Activated T-cell treated with anti-CD3 and anti-CD28 coated beads for 48 hours (primary cell): ENCODE measurements at regions not wholly inside any gene's neighbourhood (a gene's known extent, or its start where the extent isn't known, plus 50 kb on each side); places are given as distances from the start of the nearest gene placed in this dataset.

Source experiments
- DNase-seq: peaks from one replicate; pipeline ENCODE4 v3.0.0-alpha.2; 2020; ENCODE audit warnings: low read depth

DNA sequence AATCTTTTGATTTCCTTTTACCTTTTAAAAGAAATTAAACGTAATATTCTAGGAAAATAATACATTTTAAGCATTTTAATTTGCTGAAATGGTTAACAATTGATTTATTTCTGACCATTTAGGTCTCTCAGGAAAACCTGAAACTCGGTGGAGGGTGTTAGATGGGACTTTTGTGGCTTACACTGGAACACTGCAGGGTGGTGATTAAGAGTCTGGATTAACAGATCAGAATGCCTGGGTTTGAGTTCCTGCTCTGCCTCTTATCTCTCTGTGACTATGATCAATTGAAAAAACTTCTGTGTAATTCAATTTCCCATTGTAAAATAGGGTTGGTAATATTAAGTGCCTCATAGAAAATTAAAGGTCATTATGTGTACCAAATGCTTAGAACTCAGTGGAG, 168.7 kb downstream of the UBE2E3 start:
- DNase-seq: no peak

DNA sequence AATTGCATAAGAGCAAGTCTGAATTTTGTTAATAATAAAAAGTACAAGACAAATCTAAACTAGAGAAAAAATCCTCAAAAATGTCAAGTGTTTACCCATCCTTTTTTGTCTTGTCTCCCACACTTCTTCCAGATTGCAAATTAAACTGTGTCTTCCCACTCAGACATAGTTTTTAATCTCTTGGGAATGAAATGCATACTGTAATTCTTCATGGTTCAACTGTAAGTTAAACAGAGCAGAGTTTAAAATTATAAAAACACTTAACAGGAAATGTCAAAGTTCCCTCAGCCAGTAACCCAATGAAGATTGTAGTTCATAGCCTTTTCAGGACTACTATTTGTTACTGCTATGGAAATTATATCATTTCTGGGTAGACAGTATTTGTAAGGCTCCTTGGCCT, 171.8 kb downstream of the UBE2E3 start:
- no peak for DNase-seq

DNA sequence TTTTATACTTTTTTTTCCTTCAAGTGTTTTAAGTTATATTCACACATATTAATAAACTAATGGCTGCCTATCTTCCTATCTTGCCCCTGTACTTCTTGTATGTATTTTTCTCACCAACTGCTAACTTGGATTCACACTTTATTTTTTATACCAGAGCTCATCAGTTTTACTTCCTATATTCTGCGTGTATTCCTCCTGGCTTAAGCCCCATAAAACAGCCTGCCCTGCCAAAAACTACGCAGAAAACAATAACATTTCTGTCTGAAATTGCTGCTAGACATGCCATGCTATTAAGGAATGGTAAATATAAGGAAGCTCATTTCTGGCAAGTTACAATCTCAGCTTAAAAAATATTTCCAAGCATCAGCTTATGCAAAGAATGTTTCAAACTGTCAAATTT, 172.3 kb downstream of the UBE2E3 start:
- DNase-seq: no peak

DNA sequence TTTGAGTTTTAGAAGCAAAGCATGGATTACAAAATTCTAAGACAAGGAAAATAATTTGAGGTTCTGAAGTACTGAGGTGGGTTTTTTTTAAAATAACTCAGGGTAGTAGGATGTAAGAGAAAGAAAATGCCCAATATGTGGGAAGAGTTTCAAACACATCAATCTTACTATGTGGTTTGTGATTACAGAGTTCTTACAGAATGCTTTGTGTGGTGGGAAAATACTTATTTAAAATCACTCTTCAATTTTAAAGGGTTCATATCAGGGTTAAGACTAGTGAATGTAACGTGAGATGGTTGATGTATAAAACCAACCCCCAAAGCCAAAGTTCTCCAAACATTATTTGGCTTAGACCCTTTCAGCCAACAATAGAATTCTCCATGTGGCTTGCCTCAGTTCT, 173.5 kb downstream of the UBE2E3 start:
- DNase-seq: no peak

DNA sequence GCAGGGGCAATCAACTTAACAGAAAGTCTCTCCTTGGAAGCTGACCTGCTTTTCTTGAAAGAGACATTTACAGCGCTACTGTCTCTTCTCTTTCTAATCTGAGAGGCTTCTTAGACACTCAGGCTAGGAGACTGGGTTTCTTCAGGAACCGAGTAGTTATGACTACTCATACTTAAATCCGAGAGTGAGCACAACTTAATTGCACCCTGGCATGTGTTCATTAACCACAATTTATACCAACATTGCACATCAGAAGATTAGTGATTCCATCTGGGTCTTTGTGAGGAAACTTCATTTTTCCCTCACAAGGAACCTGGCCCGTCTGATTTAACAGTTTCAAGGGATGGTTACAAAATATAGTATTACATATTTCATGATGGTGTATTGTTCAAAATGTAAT, 176.9 kb downstream of the UBE2E3 start:
- no peak for DNase-seq

DNA sequence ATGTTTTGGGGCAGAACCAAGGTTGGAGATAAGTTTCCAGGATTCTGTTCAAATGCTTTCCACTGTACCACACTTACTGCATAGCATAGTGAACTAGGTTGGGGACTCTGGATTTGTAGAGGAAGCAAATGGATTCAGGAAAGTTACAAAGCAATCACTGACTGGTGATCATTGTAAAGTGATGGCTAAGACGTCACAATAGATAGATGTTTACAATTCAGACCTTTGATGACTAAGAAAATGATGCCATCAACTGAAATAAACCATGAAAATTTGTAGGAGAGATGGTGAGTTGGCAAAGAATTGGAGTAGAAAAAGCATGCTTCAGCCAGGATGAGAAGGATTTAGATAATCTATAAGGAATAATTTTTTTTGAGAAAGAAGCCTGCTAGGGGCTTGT, 178.0 kb downstream of the UBE2E3 start:
- DNase-seq: no peak

DNA sequence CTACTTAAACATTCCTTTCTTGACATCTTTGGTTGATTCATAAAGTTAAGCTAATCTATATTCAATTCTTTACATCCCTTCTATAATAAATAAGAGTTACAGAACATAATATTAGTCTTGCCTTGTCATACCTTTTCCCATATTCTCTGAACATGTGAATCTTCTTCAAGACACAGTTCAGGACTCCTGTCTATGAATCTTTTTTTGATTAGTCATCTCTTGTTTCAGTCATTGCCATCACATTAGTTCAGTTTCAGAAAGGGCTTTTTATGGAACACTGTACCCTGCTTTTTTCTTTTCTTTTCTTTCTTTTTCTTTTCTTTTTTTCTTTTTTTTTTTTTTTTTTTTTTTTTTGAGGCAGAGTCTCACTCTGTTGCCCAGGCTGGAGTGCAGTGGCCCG, 181.2 kb downstream of the UBE2E3 start:
- no peak for DNase-seq

DNA sequence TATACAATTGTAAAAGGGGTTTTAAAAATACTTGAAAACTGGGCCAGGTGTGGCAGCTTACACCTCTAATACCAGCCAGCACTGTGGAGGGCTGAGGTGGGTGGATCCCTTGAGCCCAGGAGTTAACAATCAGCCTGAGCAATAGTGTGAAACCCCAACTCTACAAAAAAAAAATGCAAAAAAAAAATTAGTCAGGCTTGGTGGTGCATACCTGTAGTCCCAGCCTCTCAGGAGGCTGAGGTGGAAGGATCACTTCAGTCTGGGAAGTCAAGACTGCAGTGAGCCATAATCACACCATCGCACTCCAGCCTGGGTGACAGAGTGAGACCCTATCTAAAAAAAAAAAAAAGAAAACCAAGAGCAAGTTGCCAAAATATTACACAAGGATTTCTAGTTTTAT, 182.7 kb downstream of the UBE2E3 start:
- DNase-seq: no peak

DNA sequence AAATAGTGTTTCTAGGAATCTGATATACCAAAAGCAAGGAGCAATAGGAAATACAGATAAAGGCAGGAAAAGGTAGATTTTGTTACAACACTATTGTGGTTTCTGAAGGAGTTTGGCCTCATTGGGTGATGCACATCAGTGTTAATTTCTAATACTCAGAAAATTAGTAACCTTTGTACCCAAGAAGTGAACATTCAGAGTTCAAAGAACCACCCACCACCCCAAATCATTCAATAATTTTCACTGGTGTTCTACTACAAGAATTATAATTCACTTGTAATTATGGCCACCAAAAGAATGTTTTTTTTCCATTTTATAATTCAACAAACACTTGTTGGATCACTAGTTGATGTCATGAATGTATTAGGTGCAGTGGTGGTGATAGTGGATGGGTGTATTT, 183.3 kb downstream of the UBE2E3 start:
- no peak for DNase-seq

DNA sequence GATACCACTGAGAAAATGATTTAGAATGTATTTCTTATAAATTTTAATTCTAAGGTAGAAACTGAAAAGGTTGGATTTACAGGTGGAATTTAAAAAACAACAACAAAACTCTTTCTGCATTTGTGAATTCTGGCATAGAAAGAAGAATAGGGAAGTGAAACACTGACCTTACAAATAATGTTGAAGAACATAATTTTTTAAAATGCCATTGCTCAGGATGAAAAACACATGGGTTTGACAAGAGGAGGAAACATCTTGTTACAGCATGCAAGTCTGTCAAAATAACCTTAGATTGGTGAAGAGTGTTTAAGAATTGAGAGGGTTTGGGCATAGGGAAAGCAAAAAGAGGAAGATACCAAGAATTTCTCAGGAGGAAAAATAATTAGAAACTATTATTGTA, 184.3 kb downstream of the UBE2E3 start:
- no peak for DNase-seq

DNA sequence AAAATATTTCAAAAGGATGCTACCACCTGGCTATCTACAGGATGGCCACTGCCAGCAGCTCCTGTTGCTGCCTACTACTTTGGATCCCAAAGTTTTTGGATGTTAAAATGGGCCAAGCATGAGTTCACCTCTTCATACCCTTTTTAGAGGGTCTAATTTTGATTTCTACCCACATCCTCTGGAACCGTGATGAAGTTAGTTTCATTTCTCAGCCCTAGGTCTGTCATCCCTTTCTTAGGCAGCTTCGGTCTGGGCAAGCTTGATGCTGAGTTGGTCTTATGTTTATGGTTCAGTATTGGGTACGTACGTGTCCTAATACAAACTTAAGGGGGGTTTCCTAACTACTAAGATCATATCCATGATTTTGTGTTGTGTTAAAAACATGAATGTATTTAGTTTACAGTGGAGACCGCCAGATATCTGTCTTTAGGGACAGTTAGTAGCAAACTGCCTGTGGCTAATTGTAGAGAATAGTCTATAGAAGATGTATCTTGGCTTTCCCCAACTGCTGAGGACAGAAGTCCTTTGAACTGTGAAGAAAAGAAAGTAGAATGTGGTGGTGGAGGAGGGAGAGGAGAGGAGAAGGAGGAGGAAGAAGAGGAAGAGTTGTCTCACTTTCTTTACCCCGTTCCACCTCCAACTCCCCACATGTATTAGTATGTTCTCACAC, 184.9 kb downstream of the UBE2E3 start:
- DNase-seq: no peak

DNA sequence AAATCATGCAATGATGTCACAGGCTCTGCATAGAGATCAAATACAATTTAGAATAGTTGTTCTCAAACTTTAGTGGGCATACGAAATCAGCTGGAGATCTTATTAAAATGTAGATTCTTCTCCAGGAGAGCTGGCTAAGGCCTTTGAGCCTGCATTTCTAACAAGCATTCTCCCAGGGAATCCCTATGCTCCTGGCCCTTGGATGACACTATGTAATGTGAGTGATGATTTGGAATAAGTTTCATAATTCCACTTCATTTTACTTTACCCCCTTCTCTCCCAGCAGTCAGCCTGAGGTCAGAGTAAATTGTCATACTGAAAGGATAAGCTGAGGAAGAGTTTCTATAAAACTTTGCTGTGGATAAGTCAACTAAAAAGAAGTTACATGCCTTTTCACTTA, 189.1 kb downstream of the UBE2E3 start:
- no peak for DNase-seq

DNA sequence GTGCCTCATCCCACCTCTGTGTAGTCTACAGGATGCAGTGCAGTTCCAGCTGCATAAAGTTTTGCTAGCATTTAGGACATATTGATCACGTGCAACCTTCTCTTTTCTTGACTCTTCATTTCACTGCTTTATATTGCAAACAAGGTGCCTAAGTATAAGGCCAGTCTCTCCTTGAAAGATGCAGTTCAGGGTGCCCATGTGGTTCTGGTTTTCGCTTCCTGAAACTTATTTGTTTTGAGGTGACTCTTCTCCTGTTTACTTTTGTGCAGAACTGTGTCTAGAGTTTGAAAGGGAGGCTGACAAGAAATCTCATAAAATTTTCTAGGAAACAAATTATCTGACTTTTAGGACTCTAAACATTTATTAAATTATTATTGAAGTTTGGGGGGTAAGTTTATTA, 189.9 kb downstream of the UBE2E3 start:
- no peak for DNase-seq

DNA sequence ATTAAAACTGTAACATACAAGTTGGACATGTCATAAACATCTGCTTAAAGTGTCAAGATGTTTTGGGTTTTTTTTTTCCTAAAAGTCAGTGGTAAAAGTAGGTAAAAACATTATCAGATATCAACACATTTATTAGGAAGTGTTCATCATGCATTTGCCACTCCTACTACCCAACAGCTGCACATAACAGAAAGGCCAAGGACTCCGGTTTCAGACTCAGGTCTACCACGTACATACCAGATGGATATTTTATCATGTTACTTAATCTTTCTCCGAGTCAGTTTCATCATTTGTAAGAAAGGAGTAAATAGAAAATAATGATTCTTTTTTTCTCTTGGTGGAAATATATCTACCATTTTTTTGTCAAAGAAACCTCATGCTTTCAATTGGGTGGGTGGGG, 192.3 kb downstream of the UBE2E3 start:
- DNase-seq: no peak

DNA sequence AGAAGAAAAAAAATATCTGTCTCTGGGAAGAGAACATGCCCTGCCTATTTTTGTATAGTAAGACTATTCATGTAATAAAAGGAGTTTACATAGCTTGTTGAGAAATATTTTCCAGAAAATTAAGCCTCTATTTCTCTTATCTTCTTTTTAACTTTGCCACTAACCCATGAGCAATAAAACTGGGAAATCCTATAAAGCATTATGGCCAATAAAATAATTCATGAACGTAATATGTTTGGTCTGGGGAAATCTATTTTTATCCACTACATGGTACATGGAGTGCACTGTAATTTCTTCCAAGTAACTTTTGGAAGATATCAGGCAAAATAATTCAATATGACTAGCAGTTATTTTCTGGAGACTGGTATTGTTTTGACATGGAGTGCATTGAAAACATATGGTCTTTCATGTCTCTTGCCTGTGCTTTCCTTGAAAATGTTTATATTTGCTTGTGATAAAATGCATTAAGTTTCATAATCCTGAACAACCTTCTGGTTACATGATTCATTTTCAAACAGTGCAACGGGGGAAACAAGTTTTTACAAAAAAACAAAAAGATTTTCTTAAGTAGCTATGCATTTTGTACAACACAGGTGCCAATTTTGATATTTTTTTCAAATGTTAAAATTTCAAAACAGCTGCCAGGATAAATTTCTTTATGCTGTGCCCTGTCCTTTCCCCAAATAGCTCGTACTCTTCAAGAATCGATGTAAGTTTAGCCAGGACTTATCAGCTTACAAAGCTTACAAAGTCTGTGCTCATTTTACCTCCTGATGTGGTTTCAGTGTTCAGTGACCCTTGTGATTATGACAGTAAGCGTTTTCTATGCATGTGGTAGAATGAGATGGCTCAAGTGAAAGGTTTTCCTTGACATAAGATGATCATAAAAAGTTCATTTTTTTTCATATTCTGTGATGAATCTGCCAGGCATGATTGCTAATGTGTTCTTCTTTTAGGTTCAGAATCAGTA, 194.5 kb downstream of the UBE2E3 start:
- no peak for DNase-seq

DNA sequence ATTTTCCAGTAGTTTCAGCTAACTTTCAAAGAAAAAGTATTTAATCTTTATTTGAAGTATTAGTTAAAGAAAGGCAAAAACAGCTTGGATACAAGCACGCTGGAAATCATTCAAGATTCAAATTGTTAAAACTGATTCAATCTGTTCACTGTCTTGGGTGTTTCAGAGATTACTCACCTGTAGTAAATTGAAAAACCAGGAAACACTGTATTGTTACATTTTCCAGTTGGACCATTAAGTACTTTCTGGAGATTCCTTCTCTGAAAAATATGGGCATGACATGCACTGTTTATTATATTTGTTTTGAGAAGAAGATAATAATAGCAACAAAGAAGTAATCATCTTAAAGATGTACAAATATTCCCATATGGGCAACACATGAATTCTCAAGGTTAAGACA, 196.1 kb downstream of the UBE2E3 start:
- no peak for DNase-seq

DNA sequence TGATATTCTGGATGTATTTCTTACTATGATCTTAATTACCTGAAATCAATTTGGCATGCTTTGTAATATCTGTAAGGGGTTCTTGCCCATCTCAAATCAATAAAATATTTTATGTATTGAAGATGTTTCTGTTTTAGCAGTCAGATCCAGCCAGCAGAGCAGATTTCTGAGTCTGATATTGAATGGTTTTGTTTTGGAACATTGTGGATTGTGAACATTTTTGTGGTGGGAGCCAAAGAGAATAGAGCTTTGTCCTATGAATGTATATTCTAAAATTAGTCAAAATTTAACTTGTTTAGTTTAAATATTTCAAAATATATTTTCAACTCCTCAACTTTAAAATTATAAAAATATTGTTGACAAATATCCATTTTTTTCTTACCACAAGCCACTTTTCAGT, 197.0 kb downstream of the UBE2E3 start:
- DNase-seq: no peak

DNA sequence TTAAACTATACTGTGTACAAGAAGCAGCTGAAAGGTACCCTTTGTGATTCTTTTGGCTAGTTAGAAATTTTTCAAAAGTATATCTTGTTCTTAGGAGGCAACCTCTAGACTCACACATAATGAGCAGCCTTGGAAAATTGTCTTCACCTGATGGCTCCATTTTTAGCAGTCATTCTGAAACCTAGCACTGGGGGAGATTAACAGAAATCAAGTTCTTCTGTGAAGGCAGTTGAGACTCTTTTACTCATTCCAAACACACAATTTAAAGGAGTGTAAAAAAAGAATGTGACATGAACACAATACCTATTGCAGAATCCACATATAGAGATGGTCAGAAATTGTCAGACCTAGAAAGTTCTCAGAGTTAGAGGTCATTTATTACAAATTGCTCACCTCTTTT, 197.7 kb downstream of the UBE2E3 start:
- no peak for DNase-seq

DNA sequence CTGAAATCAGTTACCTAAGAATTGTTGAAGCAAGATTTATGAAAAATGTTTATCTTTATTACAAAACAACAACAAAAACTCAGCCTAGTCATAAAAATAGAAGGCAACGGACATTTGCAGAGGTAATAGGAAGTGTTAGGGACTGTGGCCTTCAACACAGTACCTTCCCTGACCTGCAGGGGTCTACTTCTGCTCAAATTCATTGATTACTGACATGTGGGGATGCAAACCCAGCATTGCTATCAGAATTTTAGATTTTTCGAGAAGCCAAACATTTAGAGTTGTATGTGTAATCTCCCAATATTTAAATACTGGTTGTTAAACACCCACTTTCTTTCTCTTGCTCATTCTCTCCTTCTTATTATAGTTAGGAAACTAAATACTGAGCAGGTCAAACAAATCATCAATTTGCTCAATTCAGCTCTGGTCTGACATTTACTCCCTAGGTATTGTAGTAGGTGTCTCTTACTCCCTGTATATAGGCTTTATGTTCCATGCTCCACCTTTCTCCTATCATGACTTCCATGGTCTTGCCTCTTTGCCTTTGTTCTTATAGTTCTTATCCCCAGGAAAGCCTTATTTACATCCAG, 198.5 kb downstream of the UBE2E3 start:
- DNase-seq: peak; percentile 17

DNA sequence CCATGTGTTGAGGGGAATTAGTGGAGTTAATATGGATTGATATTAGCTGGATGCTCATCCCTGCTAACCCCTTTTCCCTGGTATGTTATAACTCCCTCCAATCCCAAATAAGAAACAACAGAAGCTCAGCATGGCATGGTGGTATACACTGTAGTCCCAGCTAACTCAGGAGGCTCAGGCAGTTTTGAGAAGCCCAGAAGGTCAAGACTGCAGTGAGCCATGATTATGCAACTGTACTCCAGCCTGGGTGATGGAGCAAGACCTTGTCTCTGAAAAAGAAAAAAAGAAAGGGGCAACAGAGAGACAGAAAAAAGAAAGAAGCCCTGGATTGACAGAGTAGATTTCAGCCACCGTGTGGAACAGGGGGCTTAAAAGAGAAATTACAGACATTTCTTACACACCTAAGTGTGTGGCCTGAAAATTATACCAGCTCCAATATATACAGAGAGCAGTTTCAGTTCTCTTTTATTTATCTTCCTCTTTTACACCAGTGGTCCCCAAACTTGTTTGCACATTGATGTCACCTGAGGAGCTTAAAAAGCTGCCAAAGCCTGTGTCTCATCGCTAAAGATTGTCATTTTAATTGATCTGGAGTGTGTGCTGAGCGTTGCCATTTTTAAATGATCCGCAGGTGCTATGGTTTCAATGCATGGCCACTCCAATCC, 203.6 kb downstream of the UBE2E3 start:
- DNase-seq: no peak

DNA sequence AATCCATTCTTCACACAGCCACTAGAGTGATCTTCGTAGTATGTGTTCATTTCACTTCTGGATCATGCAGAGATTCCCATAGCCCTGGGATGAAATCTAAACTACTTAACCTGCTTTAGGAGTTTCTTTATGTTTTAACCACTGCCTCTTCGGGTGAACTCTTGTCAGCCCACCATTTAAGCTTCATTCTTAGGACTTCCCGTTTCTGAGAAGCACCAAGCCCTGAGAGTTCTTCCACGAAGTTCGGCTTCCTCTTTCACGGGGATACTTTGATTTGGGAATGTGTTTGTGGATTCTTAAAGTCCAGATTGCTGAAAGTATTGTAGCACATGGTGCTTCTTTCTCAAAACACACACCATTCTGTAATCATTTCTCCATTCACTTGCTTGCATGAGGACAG, 205.0 kb downstream of the UBE2E3 start:
- no peak for DNase-seq

DNA sequence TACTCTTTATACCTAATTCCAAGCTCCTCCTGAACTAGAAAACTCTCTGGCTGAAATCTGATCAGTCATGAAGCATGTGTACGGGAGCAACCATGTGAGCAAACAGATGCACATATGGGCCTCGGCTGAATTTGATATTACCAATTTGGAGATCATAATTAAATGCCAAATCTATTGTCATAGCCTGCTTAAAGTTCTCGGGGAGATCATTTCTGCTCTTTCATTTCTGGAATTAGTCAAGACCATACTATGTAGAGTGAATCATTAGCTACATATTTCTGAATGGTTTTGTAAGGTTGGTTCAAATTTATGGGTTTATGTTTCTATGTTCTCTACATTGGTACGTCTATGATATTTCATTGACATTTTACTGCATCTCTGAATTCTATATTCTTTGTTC, 205.5 kb downstream of the UBE2E3 start:
- no peak for DNase-seq

DNA sequence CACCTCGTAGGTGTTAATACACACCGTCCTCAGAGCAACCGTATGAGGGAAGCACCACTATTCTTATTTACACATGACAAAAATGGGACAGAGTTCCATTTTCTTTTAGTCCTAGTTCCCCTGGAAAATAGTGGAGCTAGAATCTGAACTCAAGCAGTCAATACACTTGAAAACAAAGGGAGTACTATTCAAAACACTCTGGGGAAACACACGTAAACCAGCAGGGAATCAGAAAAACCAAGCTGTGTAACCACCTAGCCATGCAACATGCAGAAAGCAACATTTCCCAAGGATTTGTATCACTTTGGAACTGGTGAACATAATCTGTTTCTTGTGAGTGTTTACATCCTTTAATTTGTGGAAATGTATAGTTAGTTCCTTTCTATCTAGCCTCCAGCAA, 208.2 kb downstream of the UBE2E3 start:
- no peak for DNase-seq
